ENCODE measurements at regions not wholly inside any gene's neighbourhood (a gene's known extent, or its start where the extent isn't known, plus 50 kb on each side); places are given as distances from the start of the nearest gene placed in this dataset.

DNA sequence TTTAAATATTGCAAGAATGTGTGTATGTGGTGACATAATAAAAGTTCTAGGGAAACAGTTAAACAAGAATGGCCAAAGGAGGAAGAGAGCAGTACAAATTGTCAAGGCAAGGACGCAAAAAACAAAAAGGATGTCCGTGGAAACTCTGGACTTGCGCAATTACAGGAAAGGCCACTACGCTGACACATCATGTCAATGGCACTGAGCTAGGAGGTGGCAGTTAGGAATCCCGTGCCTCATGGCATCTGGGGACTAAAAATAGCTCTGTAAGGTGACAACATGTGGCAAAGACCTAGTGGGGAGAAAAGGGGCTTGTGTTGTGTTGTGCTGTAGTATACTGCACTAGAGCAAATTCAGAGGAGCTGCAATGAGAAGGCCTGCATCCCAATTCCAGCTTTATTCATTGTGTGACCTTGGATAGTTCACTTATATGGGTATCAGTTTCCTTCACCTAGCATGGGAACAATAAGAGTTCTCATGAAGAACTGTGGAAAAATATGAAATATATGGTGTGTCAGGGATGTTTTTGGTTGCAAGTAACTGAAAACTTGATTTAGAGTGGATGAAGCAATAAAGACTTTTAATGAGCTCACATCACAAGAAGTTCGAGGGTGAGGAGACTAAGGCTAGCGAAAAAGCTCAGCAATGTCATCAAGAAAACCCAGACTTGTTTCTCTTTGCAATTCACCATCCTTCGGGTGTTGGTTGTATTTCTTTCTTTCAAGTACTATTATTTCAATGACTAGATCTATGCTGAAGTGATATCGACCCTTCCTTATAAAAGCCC lies 124.1 kb upstream of the STC2 start:
- Mint-ChIP-seq H3K4me1 (ENCODE audit: low read depth) (peaks cover 18% of the 10 kb centered on the region), H3K9me3 (ENCODE audit: low read depth) (no peaks in the 10 kb centered on the region), H3K27ac (peak overlapping the region; percentile 63), H3K36me3 (ENCODE audit: insufficient read depth) (no peaks in the 10 kb centered on the region), H3K27me3 (peaks cover 5% of the 10 kb centered on the region), H3K4me3 (ENCODE audit: low read depth) (no peak overlapping the region)
- no peak for DNase-seq (ENCODE audit: low spot score, unreplicated experiment)
- TF ChIP-seq, protein P1, sequence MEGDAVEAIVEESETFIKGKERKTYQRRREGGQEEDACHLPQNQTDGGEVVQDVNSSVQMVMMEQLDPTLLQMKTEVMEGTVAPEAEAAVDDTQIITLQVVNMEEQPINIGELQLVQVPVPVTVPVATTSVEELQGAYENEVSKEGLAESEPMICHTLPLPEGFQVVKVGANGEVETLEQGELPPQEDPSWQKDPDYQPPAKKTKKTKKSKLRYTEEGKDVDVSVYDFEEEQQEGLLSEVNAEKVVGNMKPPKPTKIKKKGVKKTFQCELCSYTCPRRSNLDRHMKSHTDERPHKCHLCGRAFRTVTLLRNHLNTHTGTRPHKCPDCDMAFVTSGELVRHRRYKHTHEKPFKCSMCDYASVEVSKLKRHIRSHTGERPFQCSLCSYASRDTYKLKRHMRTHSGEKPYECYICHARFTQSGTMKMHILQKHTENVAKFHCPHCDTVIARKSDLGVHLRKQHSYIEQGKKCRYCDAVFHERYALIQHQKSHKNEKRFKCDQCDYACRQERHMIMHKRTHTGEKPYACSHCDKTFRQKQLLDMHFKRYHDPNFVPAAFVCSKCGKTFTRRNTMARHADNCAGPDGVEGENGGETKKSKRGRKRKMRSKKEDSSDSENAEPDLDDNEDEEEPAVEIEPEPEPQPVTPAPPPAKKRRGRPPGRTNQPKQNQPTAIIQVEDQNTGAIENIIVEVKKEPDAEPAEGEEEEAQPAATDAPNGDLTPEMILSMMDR (IDR thresholded peaks at IDR 0.05; ENCODE audit: unreplicated experiment) = no peak

DNA sequence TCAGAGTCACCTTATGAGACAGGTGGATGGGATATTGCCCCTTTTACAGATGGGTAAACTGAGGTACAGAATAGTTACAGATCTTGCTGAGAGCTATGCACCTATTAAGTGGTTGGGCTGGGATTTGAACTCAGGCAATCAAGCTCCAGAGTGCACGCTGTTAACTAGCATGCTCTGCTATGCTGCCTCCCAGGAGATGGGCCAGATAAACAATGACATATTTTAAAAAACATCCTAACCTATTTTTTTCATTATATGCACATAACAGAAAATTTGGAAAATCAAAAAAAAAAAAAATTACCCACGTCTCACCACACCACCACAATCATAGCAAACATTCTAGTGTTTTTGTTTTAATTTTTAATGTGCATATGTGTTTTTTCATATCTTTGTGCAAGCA lies 123.4 kb upstream of the STC2 start:
- TF ChIP-seq, protein P1 (IDR thresholded peaks at IDR 0.05; ENCODE audit: unreplicated experiment) = no peak
- peaks cover 2% of the 10 kb centered on the region for H3K27me3 Mint-ChIP-seq
- no peak overlapping the region for H3K4me3 Mint-ChIP-seq (ENCODE audit: low read depth)
- DNase-seq (ENCODE audit: low spot score, unreplicated experiment) = no peak
- H3K36me3 Mint-ChIP-seq (ENCODE audit: insufficient read depth) = no peaks in the 10 kb centered on the region
- peaks cover 18% of the 10 kb centered on the region for H3K4me1 Mint-ChIP-seq (ENCODE audit: low read depth)
- no peaks in the 10 kb centered on the region for H3K9me3 Mint-ChIP-seq (ENCODE audit: low read depth)
- H3K27ac Mint-ChIP-seq = peak overlapping the region; percentile 54

DNA sequence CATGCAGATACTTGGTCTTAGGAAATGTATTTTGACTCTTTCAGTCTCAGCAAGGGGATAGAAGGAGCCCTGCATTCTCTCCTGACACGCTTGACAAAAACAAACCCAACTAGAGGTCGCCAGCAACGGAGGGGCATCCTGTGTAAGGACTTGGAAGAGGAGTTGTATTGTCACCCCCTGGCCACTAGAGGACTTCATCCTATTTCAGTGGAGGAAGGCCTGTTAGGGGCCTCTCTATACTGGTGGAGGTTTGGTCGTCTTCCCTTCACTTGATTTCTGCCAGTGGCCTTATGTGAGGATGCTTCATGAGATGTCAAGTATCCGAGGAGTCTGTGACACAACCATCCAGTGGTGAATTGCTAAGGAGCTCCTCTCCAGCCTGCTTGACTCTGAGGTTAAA lies 122.8 kb upstream of the STC2 start:
- no peaks in the 10 kb centered on the region for H3K9me3 Mint-ChIP-seq (ENCODE audit: low read depth)
- peaks cover 18% of the 10 kb centered on the region for H3K4me1 Mint-ChIP-seq (ENCODE audit: low read depth)
- no peaks in the 10 kb centered on the region for H3K36me3 Mint-ChIP-seq (ENCODE audit: insufficient read depth)
- no peak for DNase-seq (ENCODE audit: low spot score, unreplicated experiment)
- TF ChIP-seq, protein P1 (IDR thresholded peaks at IDR 0.05; ENCODE audit: unreplicated experiment) = peak; percentile 42
- H3K27me3 Mint-ChIP-seq = peaks cover 2% of the 10 kb centered on the region
- H3K4me3 Mint-ChIP-seq (ENCODE audit: low read depth) = no peak overlapping the region
- H3K27ac Mint-ChIP-seq = no peak overlapping the region

- no peak overlapping the region for H3K4me3 Mint-ChIP-seq (ENCODE audit: low read depth)
- no peak for DNase-seq (ENCODE audit: low spot score, unreplicated experiment)
- no peaks in the 10 kb centered on the region for H3K27me3 Mint-ChIP-seq
- no peaks in the 10 kb centered on the region for H3K36me3 Mint-ChIP-seq (ENCODE audit: insufficient read depth)
- TF ChIP-seq, protein P1 (IDR thresholded peaks at IDR 0.05; ENCODE audit: unreplicated experiment) = no peak
- H3K9me3 Mint-ChIP-seq (ENCODE audit: low read depth) = no peaks in the 10 kb centered on the region
- peaks cover 18% of the 10 kb centered on the region for H3K4me1 Mint-ChIP-seq (ENCODE audit: low read depth)
- H3K27ac Mint-ChIP-seq = no peak overlapping the region
Measured at GRCh38 chr5:173450188-173450587, 122.0 kb upstream of the STC2 start.

GRCh38 chr5:173448856-173449255 lies 120.6 kb upstream of the STC2 start:
- no peak for DNase-seq (ENCODE audit: low spot score, unreplicated experiment)
- H3K36me3 Mint-ChIP-seq (ENCODE audit: insufficient read depth) = no peaks in the 10 kb centered on the region
- no peaks in the 10 kb centered on the region for H3K27me3 Mint-ChIP-seq
- no peak overlapping the region for H3K4me3 Mint-ChIP-seq (ENCODE audit: low read depth)
- H3K27ac Mint-ChIP-seq = no peak overlapping the region
- H3K4me1 Mint-ChIP-seq (ENCODE audit: low read depth) = peaks cover 17% of the 10 kb centered on the region
- TF ChIP-seq, protein P1 (IDR thresholded peaks at IDR 0.05; ENCODE audit: unreplicated experiment) = no peak
- no peaks in the 10 kb centered on the region for H3K9me3 Mint-ChIP-seq (ENCODE audit: low read depth)
